Lung (tissue), 11 donors: ENCODE measurements at regions not wholly inside any gene's neighbourhood (a gene's known extent, or its start where the extent isn't known, plus 50 kb on each side); places are given as distances from the start of the nearest gene placed in this dataset.
A peak's percentile ranks its signal among the peaks of the same experiment; 100 is the strongest.

Experiments
- ATAC-seq: fragments of 200-7000 bp; cut with Tn5 transposase; one replicate; pipeline ENCODE4 v1.9.1; 2020; ENCODE audit warnings: moderate number of reproducible peaks; ENCODE audit not compliant: insufficient read depth, low FRiP score
- DNase-seq, 3 donors: peaks; one replicate each; pipeline ENCODE4 v3.0.0-alpha.2; 2013 to 2017
- H3K27ac ChIP-seq, 2 donors: one replicate each; pipeline ENCODE4 v1.5.1; 2013; ENCODE audit warnings: mild to moderate bottlenecking in 2 of 2, moderate library complexity in 2 of 2, control low read depth in 1 of 2, inconsistent platforms in 1 of 2, low read depth in 1 of 2, low read length in 1 of 2
- H3K27me3 ChIP-seq, 3 donors: one replicate each; pipeline ENCODE4 v1.5.1; 2013; ENCODE audit warnings: low read length in 2 of 3; ENCODE audit not compliant: control insufficient read depth in 3 of 3, insufficient read depth in 3 of 3
- H3K36me3 ChIP-seq, 4 donors: one replicate each; pipeline ENCODE4 v1.5.1; 2013; ENCODE audit warnings: low read length in 4 of 4, mild to moderate bottlenecking in 1 of 4, moderate library complexity in 1 of 4; ENCODE audit not compliant: control insufficient read depth in 4 of 4, insufficient read depth in 4 of 4
- H3K4me1 ChIP-seq, 5 donors: one replicate each; pipeline ENCODE4 v1.5.1; 2013; ENCODE audit warnings: low read length in 5 of 5, mild to moderate bottlenecking in 2 of 5, moderate library complexity in 1 of 5; ENCODE audit not compliant: control insufficient read depth in 5 of 5, insufficient read depth in 5 of 5
- H3K4me3 ChIP-seq: one replicate; pipeline ENCODE4 v1.5.1; 2013; ENCODE audit warnings: mild to moderate bottlenecking, control low read depth, moderate library complexity
- H3K9ac ChIP-seq, 2 donors: one replicate each; pipeline ENCODE4 v1.5.1; 2013; ENCODE audit warnings: low read length in 2 of 2, control low read depth in 1 of 2; ENCODE audit not compliant: insufficient read depth in 1 of 2
- H3K9me3 ChIP-seq, 4 donors: one replicate each; pipeline ENCODE4 v1.5.1; 2013; ENCODE audit warnings: low read length in 3 of 4, mild to moderate bottlenecking in 1 of 4, moderate library complexity in 1 of 4; ENCODE audit not compliant: control insufficient read depth in 4 of 4, insufficient read depth in 3 of 4
- CTCF ChIP-seq: IDR thresholded peaks from 2 replicates; pipeline ENCODE4 v1.5.1; 2012; ENCODE audit warnings: mild to moderate bottlenecking; ENCODE audit errors: control extremely low read depth, extremely low read depth
- WGBS, 2 donors: extraction: QIAGEN DNeasy Blood & Tissue Kit; methylation state at CpG; one replicate each; pipeline ENCODE4 v1.1.7; 2013; 5-methylcytosine and 5-hydroxymethylcytosine counted together
- donor health status: control.
- donor health status: control.
- donor health status: Bipolar disorder and iron deficiency.
- donor health status: healthy.
- donor health status: DM: yes; HTN: yes; CAD: no.

- WGBS, 2 donors: 92 to 94% methylated on average over 9 of the region's 9 CpGs
- ATAC-seq: no peak
Observed at GRCh38 chr12:81896771-81897170, 137.6 kb upstream of the PPFIA2 start.

DNA sequence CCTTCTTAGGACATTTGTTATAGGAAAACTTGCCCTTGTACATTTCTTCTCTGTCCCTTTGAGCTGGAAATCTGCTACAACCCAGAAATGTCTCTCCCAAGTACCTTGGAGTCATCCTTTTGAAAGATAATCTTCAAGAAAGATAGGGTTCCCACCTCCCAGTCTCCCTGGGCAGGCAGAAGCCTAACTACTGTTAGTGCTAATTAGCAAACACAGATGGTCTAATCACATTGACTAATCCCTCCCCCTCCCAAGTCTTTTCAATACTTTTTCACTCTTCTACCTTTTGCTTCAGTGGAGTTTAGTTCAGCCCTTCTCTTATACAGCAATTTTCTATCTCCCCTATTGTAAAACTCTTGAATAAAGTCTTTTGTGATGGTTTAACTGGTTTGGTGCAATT is 129.8 kb upstream of the PPFIA2 start:
- ATAC-seq (no peak), DNase-seq (no peak)
- H3K4me3 ChIP-seq: no peak overlapping the region
- H3K9me3 ChIP-seq: no peaks in the 10 kb centered on the region
- H3K27ac ChIP-seq: no peak overlapping the region
- TF ChIP-seq CTCF: no peak
- H3K36me3 ChIP-seq: no peaks in the 10 kb centered on the region
- no peak overlapping the region for H3K9ac ChIP-seq
- H3K4me1 ChIP-seq: no peaks in the 10 kb centered on the region
- H3K27me3 ChIP-seq: no peaks in the 10 kb centered on the region

More at GRCh38 chr12:81896771-81897170, 137.6 kb upstream of the PPFIA2 start:
- H3K27ac ChIP-seq: no peak overlapping the region
- H3K36me3 ChIP-seq: no peaks in the 10 kb centered on the region
- H3K4me1 ChIP-seq: no peaks in the 10 kb centered on the region
- peaks cover 0 to 18% (median 11%) of the 10 kb centered on the region in 4 donors for H3K9me3 ChIP-seq
- no peak for TF ChIP-seq CTCF
- no peaks in the 10 kb centered on the region for H3K27me3 ChIP-seq
- DNase-seq: peak in 1 of 3 donors; percentile 1
- no peak overlapping the region for H3K4me3 ChIP-seq
- H3K9ac ChIP-seq: no peak overlapping the region

- TF ChIP-seq CTCF: no peak
- H3K4me1 ChIP-seq: no peaks in the 10 kb centered on the region
- H3K27me3 ChIP-seq: no peaks in the 10 kb centered on the region
- H3K9ac ChIP-seq: no peak overlapping the region
- H3K27ac ChIP-seq: no peak overlapping the region
- H3K36me3 ChIP-seq: no peaks in the 10 kb centered on the region
- DNase-seq (no peak), ATAC-seq (no peak)
- H3K4me3 ChIP-seq: no peak overlapping the region
- no peaks in the 10 kb centered on the region for H3K9me3 ChIP-seq
Observed at GRCh38 chr12:81888106-81888740, 129.1 kb upstream of the PPFIA2 start.

DNA sequence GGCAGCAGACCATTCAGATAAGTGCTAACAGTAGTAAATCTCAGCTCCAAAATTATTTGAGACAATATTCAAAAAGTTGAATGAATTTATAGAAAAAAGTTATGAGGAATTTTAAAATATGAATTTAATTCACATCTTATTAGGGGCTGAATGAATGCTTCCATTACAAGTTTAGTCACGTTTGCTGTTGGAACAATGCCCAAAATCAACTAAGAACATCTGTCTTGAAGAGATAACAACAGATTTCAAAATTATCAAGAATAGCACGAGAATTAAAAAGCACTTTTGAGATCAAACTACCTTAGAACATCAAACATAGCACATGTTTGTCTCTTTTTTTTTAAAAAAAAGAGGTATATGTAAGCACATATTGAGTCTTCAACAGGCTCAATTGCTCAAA is 115.4 kb upstream of the PPFIA2 start:
- Histone ChIP-seq H3K4me1 (no peaks in the 10 kb centered on the region), H3K4me3 (no peak overlapping the region), H3K9me3 (no peaks in the 10 kb centered on the region), H3K36me3 (no peaks in the 10 kb centered on the region), H3K9ac (no peak overlapping the region), H3K27ac (no peak overlapping the region), H3K27me3 (no peaks in the 10 kb centered on the region)
- no peak for ATAC-seq
- 7 to 12% methylated on average over 2 of the region's 2 CpGs for WGBS, 2 donors
- DNase-seq: peak in 1 of 3 donors; percentile 1
- TF ChIP-seq CTCF: no peak
